GM11168 (cell line): ENCODE measurements at regions not wholly inside any gene's neighbourhood (a gene's known extent, or its start where the extent isn't known, plus 50 kb on each side); places are given as distances from the start of the nearest gene placed in this dataset.

Experiments used
- in situ Hi-C: fragments of 300-500 bp; cut with MboI; formaldehyde crosslinking; loops from one replicate; pipeline ENCODE4 v1.12.0; 2022; ENCODE audit warnings: low sequenced_read_pairs; ENCODE audit not compliant: unreplicated experiment

DNA sequence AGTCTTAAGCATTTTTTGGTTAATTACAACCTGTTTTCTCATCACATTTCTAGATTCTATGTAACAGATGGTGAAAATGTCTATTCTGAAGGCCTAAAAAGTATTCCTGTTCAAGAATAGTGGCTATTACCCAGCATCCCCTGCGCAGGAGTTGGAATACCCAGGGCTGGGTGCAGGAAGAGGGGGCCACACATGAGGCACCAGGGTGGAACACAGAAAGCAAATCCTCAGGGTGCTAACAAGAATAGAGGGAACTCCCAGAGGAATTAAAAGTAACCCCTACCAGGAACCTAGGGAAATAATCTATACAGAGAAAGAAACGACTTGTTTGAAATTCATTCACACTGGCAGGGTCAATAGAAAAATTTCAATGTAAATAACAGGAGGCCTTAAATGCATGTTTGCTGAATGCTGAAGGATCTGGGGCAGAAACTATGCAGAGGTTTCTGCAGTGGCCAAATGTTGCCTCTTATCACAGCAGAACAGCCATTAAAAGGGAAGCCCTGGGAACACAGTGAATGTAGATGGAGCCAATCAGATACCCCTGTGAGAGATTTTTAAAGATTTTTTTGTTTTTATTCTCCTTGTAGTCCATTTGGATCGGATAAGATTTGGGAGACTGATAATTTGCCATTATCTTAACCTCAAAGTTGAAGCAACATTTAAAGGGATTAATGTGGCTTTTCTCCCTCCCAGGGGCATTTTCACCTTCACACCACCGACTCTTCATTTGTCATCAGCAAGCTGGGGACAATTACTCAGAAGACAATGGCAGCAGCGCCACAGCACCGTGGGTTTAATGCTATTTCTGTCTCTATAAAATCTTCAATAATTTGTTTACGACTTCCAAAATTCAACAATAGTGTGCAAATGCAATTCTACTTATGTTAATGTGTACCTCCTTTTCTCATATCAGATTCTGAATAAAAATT is 196.0 kb upstream of the PSMD7 start:
- in situ Hi-C loops: no loop called here

DNA sequence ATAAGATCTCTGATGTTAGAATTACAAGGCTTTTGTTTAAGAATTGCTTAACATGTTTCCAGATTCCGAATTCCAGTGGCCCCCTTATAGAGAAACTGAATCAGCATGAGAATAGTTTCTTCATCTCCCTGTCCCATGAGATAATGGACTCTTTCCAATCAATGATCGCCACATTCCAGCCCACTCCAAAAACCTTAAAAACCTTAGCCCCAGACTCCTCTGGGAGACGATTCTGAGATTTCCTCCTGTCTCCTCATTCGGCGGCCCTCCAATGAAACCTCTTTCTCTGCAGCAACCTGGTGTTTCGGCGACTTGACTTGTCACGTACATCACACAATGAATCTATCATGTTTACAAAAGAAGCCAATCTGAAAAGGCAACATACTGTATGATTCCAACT is 197.1 kb upstream of the PSMD7 start:
- in situ Hi-C loops: no loop called here

DNA sequence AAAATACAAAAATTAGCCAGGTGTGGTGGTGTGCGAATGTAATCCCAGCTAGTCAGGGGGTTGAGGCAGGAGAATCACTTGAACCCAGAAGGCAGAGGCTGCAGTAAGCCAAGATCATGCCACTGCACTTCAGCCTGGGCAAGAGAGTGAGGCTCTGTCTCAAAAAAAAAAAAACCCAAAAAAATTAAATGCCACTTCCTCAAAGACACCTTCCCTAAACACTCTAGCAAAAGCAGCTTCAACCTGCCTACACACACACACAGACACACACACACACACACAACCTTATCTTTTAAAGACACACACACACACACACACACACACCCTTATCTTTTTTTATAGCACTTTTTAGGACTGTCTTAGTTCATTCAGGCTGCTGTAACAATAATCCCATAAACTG is 201.7 kb upstream of the PSMD7 start:
- in situ Hi-C loops: no loop called here

DNA sequence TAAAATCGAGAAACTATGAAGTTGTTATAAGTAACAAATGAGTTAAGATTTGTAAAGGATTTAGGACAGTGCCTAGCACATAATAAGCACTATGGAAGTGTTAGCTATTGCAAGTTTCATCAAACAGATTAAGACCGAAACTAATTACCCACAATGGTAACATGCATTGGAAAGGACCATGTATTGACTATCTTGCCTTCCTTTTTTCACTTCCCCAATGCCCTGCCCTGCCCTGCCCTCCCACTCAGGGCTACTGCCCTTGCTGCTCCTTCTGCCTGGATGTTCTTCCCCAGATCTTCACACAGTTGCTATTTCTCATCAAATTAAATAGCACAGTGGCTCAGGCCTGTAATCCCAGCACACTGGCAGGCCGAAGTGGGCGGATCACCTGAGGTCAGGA is 202.1 kb upstream of the PSMD7 start:
- in situ Hi-C loops: no loop called here

DNA sequence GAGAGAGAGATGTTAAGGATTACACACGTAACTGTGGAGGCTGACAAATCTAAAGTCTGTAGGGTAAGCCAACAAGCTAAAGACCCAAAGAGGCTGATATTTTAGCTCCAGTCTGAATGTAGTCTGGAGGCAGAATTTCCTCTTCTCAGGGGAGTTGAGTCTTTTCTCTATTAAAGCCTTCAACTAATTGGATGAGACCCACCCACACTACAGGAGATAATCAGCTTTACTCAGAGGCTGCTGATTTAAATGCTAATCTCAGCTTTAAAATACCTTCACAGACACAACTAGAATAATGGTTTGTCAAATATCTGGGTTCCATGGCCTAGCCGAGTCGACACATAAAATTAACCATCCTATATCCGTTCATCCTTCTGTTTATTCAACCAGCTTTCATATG is 204.3 kb upstream of the PSMD7 start:
- in situ Hi-C loops: no loop called here

DNA sequence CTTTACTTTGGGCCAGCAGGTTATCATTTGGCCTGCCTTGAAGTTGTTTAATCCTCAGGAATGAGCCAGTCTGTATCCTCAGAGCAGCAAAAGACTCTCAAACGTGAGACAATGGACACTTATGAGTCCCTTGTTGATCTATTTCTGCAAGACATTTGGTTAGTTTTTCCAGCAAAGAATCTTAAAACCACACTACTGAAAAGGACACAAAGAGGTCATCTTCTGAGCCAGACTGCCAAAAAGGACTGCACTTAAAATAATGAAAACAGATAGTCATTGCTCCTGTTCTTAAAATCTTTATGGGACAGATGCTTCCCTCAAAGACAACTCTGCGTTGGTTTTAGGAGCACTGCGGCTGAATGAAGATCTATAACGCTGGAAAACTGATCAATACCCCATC is 205.7 kb upstream of the PSMD7 start:
- in situ Hi-C loops: no loop called here

DNA sequence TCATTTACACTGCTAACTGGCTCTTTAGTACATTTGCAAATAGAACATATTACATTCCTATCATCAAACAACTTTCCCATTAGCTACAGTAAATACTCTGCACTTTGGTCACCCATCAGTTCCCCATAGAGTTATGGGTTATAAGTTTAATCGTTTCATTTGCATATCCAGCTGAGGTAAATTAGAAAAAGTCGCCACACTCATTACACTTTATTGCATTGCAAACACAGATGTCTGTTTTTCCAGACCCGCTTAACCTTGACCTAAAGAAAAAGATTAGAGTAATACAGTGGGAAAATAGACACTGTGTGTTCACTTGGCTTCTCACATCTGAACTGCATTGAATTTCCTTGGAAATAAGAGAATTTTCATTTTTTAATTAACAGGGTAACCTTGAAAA is 213.1 kb upstream of the PSMD7 start:
- in situ Hi-C loops: no loop called here

DNA sequence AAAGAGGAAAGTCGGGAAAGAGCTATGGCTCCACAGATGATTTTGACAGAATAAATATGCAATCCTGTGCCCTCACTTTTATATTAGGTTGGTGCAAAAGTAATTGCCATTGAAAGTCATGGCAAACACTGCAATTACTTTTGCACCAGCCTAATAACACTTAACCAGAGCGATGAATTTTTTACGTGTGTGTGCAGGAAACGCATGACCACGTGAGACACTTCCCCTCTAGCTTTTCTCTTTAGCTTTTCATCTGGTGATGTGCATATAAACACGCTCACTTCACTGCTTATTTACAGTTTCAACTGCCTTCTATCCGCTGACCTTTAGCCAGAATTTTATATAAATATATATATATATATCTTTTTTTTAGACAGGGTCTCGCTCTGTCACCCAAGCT is 216.3 kb upstream of the PSMD7 start:
- in situ Hi-C loops: no loop called here

DNA sequence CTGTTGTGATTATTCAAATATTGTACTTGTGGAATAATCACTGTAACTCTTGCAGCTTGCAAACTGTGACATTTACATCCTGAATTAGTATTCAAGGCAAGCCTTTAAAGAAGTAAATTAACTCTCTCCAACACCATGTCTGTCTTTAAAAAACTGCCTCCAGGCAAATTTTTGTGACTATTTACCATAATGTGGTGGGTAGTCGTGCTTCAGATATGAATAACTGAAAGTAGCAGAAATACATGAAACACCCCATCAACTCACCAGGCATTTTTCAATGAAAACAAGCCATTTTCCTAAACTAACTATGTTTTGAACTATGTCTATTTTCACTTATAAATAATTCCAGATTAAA is 217.4 kb upstream of the PSMD7 start:
- in situ Hi-C loops: no loop called here

DNA sequence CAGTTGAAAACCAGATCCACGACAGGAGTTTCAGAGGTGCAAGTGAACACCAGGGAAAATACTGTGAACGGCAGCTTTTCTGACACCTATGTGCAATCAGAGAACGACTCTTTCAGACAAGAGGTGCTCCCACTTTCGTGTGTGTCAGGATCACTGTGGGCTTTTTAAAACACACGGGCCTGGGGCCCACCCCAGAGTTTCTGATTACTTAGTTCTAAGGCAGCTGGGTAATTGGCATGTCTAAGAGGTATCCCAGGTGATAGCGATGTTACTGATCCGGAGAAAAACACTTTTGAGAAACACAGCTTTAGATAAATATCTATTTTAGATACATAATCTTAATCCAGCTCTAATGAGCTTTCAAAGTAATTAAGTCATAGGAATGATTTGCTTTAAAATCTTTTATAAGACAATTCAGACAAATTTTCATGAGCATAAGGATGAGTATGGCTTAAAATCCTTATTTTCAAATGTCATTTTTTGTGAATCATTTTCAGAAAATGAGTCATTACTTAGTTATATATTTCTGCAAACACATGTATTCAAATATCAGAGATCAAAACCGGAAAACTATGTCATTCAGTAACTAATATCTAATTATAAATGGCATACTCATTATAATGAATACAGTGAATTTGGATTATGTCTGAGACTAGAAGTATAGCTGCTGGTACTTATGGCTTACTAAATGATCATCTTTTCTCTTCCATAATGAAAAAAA is 217.9 kb upstream of the PSMD7 start:
- in situ Hi-C loops: no loop called here

DNA sequence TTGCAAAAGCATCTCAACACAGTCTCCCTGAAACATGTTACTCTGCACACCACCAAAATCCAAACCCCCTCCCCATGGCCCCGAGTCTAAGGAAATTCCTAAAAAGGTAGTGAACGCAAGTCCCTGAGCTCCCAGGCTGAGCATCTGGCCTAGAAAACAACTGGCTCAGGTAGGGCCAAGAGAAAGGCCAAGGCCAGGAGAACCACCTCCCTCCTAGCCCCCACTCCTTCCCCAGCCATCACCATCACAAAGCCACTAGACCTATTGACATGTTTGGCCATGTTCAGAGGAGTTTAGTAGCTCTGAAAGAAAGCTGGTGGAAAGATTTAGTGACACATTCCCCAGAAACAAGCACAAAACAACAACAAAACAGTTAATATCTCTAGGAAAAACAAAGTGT is 220.0 kb upstream of the PSMD7 start:
- in situ Hi-C loops: no loop called here

DNA sequence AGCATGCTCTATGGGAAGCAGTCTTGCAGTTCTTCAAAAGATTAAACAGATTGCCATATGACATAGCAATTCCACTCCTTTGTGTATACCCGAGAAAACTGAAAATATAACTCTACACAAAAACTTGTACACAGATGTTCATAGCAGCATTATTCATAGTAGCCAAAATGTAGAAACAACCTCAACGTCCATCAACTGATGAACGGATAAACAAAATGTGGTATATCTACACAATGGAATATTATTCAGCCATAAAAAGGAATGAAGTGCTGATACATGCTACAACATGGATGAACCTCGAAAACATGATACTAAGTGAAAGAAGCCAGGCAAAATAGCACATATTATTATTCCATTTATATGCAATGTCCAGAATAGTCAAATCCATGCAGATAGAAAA is 221.2 kb upstream of the PSMD7 start:
- in situ Hi-C loops: no loop called here

DNA sequence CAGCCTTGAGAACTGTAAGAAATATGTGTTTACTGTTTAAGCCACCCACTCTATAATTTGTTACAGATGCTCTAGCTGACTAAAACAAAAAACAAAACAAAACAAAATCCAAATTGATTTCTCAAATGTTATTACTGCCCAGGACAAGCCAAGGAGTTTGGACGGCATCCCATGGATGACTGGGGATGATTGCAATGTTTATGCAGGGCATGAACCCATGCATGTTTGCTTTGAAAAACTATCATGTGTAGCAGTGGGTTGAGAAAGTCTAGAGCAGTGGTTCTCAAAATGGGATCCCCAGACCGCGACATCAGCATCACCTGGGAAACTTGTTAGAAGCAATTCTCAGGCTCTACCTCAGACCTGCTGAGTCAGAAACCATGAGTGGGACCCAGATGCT is 223.2 kb upstream of the PSMD7 start:
- in situ Hi-C loops: no loop called here

DNA sequence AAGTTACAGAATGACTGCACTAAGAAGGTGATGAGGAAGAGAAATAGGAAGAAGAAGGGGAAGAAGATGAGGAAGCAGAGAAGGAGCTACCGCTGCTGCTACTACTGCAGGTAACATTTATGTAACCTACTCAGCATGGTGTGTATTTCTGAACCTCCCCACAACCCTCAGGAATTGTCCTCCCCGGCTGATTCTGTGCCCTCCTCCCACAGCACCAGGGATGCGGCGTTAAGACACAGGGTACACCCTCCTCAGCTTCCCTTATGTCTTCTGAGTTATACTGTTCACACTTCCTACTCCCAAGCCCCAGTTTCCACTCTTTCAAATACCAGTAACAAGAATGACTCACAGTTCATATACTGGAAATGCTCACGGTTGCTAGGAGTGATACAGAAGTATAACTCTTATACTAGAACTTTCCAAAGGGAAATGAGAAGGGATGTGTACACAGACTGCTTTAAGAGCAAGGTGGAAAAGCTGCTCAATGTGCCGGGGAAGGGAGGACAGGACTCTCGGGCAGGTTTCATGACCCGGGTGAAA is 224.5 kb upstream of the PSMD7 start:
- in situ Hi-C loops: no loop called here

DNA sequence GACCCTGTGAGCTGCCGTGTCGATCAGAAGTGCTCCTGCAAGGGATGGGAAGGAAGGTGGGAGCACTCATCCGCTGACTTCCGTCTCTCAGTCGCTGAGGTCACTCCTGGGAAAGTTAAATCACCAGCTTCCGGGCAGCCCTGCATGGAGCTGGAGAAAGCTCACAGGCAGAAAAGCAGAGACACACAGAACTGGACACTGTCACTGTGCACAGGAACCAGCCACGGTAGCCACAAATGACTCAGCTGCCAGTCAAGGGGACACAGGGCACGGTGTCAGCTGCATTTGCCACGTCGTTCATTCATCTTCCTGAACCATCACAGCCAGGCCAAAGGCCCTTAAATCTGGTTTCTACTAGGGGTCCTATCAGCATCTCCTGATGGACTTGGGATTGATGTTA is 226.4 kb upstream of the PSMD7 start:
- in situ Hi-C loops: no loop called here

DNA sequence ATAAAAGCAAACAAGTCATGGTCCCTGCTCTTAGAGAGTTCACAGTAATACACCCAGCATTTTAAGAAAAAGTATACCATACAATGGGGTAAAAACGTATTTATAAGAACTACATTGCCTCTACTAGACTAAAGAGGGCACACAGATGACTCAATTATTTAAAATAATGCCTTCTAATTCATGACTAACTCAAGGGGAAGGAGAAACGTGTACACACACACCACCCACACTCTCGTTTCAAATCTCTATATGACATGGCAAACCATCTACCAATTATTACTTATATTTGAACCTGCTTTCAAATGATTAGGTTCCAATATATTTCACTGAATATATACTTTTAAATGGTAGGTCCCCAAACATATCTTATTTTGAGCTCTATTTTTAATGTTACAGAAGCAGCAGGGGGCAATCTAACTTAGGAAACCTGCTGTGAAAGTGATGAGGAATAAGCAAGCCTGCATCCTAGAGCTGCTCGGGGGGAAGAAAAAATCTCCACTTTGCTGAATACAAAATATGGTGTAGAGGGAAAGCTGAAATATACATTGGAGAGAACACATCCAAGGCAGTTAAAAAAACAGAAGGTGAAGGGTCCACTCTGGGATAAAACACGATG is 232.4 kb upstream of the PSMD7 start:
- in situ Hi-C loops: no loop called here

DNA sequence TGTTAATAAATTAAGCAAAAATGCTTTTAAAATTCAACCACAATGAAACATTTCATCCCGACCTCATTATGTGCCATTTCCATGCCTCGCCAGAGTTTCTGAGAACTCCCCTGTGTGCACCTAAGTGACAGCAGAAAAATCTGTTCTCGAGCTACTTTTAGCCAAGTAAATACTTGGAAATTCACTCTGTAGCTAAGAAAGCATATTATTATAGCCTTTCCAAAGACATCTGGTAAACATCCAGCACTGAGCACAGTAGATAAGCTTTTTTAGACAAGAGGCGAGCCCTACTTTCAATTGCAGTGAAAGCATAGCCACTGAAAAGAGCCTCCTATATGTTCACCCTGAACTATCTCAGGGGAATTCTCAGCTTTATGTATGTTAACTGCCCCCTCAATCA is 242.8 kb upstream of the PSMD7 start:
- in situ Hi-C loops: no loop called here

DNA sequence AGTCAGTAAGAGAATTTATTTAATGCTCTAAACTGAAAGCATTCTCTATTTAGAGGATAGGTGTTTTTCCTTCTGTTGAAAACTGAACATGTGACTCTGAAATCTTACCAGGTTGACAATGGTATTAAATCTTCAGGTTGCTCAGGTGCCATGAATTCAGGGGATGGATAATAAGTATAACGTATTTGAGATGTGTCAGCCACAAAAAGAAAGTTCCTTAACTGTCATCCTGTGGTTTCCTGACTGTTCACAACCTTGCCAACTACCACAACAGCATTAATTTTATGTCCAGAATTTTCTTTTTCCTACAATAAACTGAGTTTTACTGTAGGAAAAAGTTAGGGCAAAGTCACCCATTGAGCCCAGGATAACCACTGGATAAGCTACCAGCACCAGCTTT is 243.3 kb upstream of the PSMD7 start:
- in situ Hi-C loops: no loop called here

DNA sequence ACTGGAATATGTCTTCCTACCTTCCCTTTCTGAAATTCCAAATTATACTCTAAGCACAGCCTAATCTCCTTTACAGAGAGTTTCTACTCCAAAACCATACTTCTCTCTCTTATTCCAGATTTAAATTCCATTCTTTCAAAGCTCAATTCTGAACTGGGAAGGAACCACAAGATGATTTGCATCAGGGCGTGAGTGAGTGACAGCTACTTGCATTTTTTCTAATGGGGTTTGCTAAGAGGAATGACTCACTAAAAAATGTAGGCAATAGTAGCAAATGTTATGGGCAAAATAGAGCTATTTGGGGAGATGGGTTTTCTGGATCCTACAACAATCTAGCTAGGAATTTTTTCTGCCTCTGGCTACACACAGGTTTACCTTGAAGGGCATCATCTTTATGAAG is 244.6 kb upstream of the PSMD7 start:
- in situ Hi-C loops: no loop called here

DNA sequence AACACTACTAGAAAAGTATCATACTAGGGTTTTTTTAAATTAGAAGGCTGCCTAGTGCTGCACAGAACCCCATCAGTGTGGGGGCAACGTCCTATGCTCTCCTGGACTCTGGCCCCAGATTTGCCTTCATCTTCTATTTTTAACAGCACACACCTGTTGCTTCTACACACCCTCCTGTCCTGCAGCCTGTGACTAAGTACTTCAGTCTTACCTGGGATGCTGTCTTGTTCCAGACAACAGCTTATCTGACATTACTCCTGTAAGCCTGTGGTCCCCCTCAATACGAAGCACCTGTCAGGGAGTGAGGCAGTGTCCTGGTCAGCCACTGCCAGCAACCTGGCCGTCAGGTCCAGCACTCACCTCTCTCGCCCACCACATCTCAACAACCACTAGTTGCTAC is 247.6 kb upstream of the PSMD7 start:
- in situ Hi-C loops: no loop called here

DNA sequence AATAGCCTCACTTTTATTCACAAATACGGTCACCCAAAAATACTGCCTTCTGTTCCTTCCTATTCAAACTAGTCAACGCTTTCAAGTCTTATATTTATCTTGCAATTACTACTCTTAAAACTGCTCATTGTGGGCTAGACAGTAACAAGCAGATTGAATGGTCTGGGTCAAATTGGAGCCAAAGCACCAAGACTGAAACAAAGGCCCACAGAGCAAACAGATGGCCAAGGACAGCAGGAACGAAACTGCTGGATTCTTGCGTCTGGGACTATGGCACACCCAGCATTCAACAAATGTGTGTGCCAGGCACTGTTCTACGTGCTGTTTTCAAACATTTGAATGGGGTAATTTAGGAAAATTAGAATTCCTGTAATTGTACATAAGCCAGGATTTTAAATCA is 250.1 kb upstream of the PSMD7 start:
- in situ Hi-C loops: no loop called here
